ENCODE measurements at regions not wholly inside any gene's neighbourhood (a gene's known extent, or its start where the extent isn't known, plus 50 kb on each side); places are given as distances from the start of the nearest gene placed in this dataset.

DNA sequence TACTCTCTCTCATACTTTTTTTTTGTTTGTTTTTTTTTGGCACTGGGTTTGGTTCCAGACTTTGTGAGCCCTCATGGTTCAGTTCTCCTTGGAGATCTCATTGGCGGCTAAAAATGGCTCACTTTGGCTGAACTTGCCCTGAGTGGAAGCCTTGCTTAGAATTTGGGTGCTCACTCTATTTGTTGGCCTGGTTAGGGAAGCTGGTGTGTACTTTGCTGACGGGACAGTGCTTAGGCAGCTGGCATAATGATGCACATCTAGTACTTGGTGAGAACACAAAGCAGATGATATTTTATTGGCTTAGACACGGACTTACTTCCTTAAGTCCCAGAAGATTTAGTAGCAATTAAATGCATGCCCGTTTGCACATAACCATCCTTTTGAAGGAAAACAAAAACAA, 66.5 kb upstream of the GRAMD1B start:
- TF ChIP-seq CTCF (IDR thresholded peaks at IDR 0.05; ENCODE audit: low read length) (no peak), EZH2 (optimal IDR thresholded peaks at IDR 0.05; ENCODE audit: low read depth, low read length) (no peak), EZH2phosphoT487 (IDR thresholded peaks at IDR 0.05; ENCODE audit: low read length) (no peak)

Measured in MM.1S (cell line).